ENCODE measurements at regions not wholly inside any gene's neighbourhood (a gene's known extent, or its start where the extent isn't known, plus 50 kb on each side); places are given as distances from the start of the nearest gene placed in this dataset.
"Not testable (repeated sequence)": the region's sequence is repeated elsewhere in the genome, so short reads cannot be mapped to it uniquely, and the experiment has no call there.

DNA sequence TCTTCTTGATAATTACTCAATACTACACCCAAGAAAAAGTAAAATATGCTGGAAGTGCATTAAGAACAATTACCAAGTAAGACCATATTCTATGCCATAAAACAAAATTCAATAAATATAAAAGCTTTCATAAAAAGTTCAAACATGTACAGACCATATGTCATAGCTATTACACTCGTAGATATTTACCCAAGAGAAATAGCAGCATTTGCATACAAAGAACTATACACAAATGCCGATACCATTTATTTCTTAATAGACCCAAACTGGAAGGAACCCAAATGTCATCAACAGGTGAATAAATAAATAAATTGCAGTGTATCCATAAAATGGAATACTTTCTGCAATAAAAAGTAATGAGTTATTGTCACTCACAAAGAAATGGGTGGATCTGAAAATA is 78.3 kb upstream of the SLC16A7 start:
- no peak for DNase-seq (ENCODE audit: low read depth in 2 of 2)

GRCh38 chr12:59500915-59501314 is 94.9 kb upstream of the SLC16A7 start:
- DNase-seq (ENCODE audit: low read depth in 2 of 2) = no peak

DNA sequence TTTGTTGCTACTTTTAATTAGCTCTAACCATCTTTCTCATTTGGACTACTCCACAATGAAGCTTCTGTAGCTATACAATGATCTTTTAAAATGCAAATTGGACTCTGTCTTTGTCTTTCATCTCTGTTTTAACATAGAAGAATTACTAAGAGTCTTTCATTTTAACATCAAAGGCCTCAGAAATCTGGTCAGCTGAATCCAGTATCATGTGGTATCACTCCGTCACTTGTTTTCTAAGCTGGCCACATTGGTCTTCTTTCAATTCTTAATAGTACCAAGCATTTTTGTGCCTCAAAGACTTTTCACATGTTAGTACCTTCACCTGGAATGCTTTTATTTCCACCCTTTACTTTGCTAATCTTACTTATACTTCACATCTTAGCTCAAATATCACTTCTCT is 95.5 kb upstream of the SLC16A7 start:
- DNase-seq (ENCODE audit: low read depth in 2 of 2) = no peak

DNA sequence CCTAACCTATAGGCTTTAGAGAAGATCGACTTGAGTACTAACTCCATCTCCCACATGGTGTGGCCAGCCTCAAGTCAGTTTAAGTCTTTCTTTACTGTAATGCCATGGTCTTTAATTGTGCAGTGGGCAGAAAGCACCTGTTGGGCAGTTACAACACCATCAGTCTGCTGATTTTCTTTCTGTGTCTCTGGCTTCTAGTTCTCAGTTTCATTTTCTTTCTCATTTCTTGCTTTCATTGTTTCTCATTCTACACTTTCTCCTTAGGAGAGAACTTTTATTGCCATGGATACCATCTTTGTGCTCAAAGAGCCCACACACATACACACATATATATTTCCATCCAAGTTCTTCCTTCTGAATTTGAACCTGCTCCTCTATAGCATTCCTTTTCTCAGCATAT is 96.1 kb upstream of the SLC16A7 start:
- DNase-seq (ENCODE audit: low read depth in 2 of 2) = no peak

DNA sequence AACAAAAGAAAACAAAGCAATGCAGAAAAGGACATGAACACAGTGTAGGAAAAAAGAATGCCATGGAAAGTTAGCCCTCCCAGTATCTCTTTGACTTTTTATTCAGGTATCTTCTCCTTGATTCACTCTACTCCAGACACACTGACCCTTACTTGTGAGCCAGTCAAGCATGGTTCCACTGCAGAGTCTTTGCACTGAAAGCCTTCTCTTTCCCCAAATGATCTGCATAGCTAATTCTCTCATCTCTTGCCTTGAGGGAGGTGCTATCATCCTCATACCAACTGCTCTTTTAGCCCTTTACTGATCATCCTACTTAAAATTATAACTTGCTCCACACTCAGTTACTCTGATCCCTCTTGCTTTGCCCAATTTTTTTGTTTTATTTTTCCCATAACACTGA is 101.2 kb upstream of the SLC16A7 start:
- DNase-seq (ENCODE audit: low read depth in 2 of 2) = no peak

DNA sequence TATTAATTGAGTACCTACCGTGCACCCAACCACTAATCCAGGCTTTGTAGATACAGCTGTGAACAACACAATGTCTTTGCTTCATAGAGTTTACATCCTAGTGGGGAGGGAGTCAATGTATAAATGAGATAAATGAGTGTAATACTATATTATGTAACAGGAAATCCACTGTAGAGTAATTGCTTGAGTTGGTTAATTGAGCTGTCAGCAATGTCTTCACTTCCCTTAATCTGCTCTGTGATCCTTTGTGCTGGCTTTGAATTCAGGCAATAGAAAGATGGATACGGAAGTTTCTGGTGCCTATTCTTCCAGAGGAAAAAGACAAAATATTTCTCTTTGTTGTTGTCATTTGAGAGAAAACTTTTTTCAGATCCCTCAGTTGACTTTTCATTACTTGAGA is 104.0 kb upstream of the SLC16A7 start:
- DNase-seq (ENCODE audit: low read depth in 2 of 2) = no peak

GRCh38 chr12:59486827-59487226 is 109.0 kb upstream of the SLC16A7 start:
- DNase-seq (ENCODE audit: low read depth in 2 of 2) = no peak

DNA sequence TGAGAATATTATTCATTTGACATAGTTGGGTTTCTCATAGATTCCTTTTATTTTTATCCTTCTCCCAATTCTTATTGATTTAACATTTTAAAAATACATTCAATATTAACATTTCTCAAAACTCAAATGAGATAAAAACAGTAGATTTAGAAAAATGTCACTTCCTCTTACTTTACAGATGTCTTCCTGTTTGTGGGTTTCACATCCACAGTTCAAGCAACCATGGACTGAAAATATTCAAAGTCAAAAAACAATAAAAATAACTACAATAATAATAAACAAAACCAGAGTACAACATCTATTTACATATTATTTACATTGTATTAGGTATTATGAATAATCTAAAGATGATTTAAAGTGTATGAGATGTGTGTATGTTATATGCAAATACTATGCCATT is 111.3 kb upstream of the SLC16A7 start:
- DNase-seq (ENCODE audit: low read depth in 2 of 2) = no peak

GRCh38 chr12:59474236-59474635 is 121.6 kb upstream of the SLC16A7 start:
- not testable (repeated sequence) for DNase-seq (ENCODE audit: low read depth in 2 of 2)

GRCh38 chr12:59472273-59472672 is 123.6 kb upstream of the SLC16A7 start:
- no peak for DNase-seq (ENCODE audit: low read depth in 2 of 2)

GRCh38 chr12:59459966-59460660 is 135.7 kb upstream of the SLC16A7 start:
- no peak for DNase-seq (ENCODE audit: low read depth in 2 of 2)

- DNase-seq (ENCODE audit: low read depth in 2 of 2) = no peak
Observed at GRCh38 chr12:59453475-59453874, 142.4 kb upstream of the SLC16A7 start.

GRCh38 chr12:59452746-59453145 is 143.1 kb upstream of the SLC16A7 start:
- DNase-seq (ENCODE audit: low read depth in 2 of 2) = no peak

DNA sequence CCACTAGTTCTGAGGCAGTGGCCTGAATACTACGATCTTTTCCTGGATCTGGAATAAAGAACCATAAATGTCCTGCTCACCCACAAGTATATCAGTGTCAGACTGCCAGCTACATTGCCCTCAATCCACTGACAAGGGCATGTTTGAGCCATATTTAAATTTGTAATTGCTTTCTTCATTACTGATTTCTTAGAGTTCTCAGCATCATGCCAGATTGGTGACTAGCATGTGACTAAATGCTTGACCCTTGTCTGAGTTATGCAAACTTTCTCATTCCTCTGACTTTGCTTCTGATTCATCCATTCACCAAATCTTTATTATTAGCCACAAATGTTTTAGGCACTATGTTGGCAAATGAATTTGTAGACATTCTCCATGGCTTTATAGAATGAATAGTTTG is 143.6 kb upstream of the SLC16A7 start:
- DNase-seq (ENCODE audit: low read depth in 2 of 2) = no peak

- DNase-seq (ENCODE audit: low read depth in 2 of 2) = no peak
Observed at GRCh38 chr12:59446116-59446515, 149.7 kb upstream of the SLC16A7 start.

- no peak for DNase-seq (ENCODE audit: low read depth in 2 of 2)
Observed at GRCh38 chr12:59444932-59445331, 150.9 kb upstream of the SLC16A7 start.

DNA sequence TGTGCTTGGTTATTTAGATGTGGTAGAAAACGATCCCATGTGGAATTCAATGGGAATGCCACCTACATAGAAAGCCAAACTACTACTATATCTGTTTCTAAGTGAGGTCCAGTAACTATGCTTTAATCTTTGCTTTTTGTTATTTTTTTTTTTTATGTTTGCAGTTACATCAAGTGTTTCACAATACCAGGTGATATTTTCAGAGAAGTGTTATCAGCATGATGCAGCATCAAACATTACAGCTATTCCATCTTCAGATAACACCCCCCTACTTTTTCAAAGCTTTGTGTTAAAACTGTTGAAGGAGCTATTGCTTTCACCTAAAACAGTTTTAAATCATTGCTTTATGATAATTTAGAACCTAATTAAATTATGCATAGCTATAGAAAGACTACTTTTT is 163.8 kb upstream of the SLC16A7 start:
- no peak for DNase-seq (ENCODE audit: low read depth in 2 of 2)

DNA sequence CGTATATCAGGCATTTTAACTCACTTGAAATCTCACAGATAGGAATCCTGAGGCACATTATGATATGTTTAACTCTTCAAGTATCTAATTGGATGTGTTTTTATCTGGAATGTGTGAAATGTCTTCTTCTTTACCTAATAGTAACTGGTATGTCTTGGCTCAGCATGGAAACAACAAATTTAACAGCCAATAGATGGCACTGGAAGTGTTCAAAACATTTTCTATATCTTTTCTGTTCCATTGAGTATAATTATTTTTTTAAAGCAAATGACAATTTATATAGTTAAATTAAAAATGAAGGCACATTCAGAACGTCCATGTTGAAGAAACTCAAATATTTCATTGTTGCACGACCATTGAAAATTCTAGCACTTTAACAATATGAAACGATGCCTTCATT is 164.6 kb upstream of the SLC16A7 start:
- no peak for DNase-seq (ENCODE audit: low read depth in 2 of 2)

GRCh38 chr12:59429766-59430165 is 166.1 kb upstream of the SLC16A7 start:
- DNase-seq (ENCODE audit: low read depth in 2 of 2) = no peak

DNA sequence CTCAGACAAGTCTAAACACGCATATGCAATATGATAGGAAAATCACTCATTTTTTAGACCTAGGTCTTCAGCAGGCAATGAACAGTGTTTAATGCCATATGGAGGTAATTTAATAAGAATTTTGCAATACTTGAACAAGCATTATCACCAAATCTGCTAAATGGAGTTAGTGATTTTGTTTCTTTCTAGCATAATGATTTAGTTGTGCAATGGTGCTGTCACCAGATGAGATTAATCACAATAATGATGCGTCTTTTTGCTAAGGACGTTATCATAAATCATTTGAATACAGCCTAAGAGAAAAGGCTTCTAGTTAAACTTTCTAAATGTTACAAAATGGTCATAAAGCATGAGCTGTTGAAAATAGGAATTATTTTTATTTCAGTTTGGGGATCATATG is 170.0 kb upstream of the SLC16A7 start:
- no peak for DNase-seq (ENCODE audit: low read depth in 2 of 2)

DNA sequence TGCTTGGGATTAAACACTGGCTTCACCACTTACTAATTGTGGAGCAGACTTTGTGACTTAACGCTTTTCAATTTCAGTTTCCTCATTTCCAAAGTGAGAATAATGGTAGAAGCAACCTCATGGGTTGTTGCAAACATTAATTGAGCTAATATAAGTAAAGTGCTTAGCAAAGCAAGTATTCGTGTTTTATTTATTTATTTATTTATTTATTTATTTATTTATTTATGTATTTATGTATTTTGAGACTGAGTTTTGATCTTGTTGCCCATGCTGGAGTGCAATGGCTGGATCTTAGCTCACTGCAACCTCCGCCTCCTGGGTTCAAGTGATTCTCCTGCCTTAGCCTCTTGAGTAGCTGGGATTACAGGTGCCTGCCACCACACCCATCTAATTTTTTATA is 171.2 kb upstream of the SLC16A7 start:
- DNase-seq (ENCODE audit: low read depth in 2 of 2) = not testable (repeated sequence)

DNA sequence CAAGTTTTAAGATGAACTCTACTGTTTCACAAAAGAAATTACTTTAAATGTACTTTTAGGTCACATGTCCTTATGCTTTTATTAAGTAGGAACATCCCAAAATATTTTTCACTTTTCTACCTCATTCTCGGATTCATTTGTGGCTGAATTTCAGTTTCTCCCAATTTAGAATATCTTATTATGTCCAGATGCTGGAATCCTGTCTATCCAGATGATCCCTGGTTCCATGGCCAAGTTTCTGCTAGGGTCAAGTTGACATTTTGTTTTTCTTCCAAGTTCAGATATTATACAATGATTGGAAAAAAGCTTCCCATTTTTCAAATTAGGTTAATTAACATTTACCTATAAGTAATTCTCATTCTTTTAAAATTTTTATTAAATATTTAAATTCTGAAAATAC is 181.8 kb upstream of the SLC16A7 start:
- no peak for DNase-seq (ENCODE audit: low read depth in 2 of 2)

DNA sequence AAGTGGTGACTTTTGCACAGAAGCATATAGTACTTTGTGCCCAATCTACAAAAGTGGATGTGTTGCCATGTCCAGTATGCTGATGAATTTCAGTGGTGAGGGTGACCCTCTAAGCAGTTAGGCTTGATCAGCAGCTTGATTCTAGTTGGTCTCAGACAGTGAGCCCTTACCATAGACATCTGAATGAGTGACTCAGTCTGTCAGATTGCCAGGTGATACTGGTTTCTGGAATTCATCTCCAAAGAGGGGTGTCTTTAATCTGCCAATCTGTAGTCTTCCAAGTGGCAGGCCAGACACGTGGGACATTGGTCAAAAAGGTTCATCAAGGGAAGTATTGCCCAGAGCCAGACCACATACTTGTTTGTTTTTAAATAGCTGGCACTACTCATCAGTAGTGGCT is 187.4 kb upstream of the SLC16A7 start:
- no peak for DNase-seq (ENCODE audit: low read depth in 2 of 2)

- no peak for DNase-seq (ENCODE audit: low read depth in 2 of 2)
Observed at GRCh38 chr12:59407799-59408198, 188.0 kb upstream of the SLC16A7 start.
